ENCODE measurements at regions not wholly inside any gene's neighbourhood (a gene's known extent, or its start where the extent isn't known, plus 50 kb on each side); places are given as distances from the start of the nearest gene placed in this dataset.

DNA sequence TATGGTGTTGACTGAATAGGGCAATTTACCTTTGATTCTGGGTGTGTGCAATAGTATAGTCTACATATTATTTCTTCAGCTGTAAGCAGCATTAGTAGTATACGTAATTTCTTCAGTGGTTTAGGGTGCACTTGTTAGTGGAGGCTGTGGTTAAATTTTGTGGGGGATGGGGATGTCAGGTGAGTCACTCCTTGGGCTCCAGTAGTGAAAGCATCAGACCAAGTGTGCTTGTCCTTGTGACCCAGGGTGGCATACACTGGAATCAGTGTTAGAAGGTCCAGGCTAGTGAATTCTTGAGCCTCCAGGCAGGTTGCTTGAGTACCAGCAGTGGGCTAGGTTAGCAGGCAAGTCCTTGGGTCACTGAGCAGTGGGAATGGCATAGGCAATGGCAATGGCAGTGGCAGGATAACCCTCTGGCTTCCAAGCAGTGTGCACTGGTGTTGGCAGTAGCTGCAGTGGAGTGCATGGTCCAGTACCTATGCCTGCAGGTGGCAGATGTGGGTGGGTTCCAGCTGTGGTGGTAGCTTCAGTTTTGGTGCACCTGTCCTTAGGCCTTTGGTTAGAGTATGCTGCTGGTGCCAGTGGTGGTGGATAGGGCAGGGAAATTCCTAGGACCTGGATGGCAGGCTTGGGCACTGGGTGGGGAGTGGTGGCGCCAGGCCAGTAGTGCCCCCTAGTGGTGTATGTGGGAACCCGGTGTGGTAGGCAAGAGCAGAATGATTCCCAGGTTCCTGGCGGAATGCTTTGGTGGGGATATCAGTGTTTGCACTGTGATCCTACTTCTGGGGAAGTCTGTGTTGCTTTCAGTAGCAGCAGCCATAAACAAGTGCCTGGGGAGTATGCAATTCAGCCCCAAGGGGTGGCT lies 531.0 kb downstream of the SMARCA1 start:
- TF ChIP-seq CTCF (IDR thresholded peaks at IDR 0.05), result no peak
- TF ChIP-seq POLR2A (IDR thresholded peaks at IDR 0.05), result no peak
- TF ChIP-seq POLR2AphosphoS5 (IDR thresholded peaks at IDR 0.05), result no peak

Data from stomach (tissue), 4 donors.